Fibroblast of mammary gland (primary cell): ENCODE measurements at regions not wholly inside any gene's neighbourhood (a gene's known extent, or its start where the extent isn't known, plus 50 kb on each side); places are given as distances from the start of the nearest gene placed in this dataset.
"Not testable (repeated sequence)": the region's sequence is repeated elsewhere in the genome, so short reads cannot be mapped to it uniquely, and the experiment has no call there.

Experiments used
- DNase-seq: peaks from one replicate; pipeline ENCODE4 v3.0.0-alpha.2; 2010; ENCODE audit warnings: low read depth
- H3K4me3 ChIP-seq: 2 replicates; pipeline ENCODE4 v1.5.1; 2011; ENCODE audit warnings: low read depth, mild to moderate bottlenecking, low read length, moderate library complexity; ENCODE audit not compliant: control insufficient read depth
- TF ChIP-seq, protein P1 (sequence below): conservative IDR thresholded peaks from 2 replicates; pipeline ENCODE4 v1.5.1; 2011; ENCODE audit warnings: low read depth, low read length, inconsistent platforms; ENCODE audit not compliant: control insufficient read depth, insufficient read depth

DNA sequence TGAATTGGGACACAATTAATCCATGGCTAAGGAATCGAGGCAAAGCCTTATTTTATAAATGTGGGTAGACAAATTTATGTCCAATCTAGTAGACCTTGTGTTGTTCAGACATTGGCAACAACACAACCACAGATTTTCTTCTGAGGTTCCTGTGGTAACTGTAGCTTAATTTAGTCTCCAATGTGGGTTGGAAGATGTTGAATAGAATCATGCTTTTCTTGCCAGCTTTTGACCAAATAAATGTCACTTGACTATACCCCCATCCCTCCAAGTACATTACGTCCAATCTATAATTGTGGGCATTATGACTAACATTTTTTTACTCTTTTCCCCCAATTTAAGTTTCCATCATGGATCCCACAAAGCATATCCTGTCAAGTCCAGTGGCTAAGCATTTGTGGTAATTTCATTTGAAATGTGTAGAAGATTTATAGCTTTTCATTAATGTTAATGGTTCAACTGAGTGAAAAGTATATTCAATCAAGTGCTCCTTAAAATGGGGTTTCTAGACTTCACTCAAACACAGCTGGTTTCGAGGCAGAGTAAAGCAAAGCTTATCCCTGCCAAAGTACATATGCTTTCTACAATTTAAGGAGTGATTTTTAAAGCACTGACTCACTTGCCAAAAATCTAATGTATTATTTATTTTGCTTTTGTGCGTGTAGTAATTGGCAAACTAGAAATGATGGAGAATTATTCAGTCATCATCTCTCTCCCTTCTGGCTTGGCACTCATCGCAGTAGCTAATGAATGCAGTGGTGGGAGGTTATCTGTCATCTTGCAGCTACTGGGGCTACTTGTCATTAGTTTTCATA is 141.8 kb downstream of the FAM174A start:
- TF ChIP-seq, protein P1, sequence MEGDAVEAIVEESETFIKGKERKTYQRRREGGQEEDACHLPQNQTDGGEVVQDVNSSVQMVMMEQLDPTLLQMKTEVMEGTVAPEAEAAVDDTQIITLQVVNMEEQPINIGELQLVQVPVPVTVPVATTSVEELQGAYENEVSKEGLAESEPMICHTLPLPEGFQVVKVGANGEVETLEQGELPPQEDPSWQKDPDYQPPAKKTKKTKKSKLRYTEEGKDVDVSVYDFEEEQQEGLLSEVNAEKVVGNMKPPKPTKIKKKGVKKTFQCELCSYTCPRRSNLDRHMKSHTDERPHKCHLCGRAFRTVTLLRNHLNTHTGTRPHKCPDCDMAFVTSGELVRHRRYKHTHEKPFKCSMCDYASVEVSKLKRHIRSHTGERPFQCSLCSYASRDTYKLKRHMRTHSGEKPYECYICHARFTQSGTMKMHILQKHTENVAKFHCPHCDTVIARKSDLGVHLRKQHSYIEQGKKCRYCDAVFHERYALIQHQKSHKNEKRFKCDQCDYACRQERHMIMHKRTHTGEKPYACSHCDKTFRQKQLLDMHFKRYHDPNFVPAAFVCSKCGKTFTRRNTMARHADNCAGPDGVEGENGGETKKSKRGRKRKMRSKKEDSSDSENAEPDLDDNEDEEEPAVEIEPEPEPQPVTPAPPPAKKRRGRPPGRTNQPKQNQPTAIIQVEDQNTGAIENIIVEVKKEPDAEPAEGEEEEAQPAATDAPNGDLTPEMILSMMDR = no peak
- DNase-seq = peak; percentile 63
- H3K4me3 ChIP-seq = no peak overlapping the region

DNA sequence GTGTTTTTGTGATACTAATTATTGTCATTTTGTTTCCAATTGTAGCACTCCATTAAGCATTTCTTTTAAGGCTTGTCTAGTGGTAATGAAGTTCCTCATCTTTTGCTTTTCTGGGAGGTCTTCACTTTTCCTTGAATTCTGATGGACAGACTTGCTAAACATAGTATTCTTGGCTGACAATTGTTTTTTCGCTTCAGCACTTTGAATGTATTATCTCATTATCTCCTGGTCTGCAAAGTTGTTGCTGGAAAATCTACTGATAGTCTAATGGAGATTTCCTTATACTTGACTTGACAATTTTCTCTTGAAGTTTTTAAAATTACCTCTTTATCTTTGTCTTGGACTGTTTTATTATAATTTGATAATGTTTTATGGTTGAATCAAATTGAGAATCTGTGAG is 147.5 kb downstream of the FAM174A start:
- no peak overlapping the region for H3K4me3 ChIP-seq
- DNase-seq = no peak
- TF ChIP-seq, protein P1 = no peak

DNA sequence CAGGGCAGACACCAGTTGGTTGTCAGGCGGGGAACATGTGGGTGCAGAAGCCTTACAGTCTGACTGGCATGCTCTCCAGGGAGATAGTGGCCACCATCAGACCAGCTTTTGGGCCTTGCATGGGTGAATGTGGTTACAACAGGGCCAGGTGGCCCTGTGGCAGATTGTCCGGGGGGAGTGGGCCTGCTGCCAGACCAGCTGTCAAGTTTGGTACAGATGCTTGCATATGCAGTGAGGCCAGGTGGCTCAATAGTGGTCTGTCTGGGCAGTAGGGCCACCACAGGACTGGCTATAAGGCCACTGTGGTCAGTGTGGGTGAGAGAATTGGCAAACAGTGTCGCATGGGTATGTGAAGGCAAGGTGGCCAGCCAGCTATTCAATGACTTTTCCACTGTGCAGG is 148.7 kb downstream of the FAM174A start:
- DNase-seq = no peak
- no peak overlapping the region for H3K4me3 ChIP-seq
- TF ChIP-seq, protein P1 = no peak

DNA sequence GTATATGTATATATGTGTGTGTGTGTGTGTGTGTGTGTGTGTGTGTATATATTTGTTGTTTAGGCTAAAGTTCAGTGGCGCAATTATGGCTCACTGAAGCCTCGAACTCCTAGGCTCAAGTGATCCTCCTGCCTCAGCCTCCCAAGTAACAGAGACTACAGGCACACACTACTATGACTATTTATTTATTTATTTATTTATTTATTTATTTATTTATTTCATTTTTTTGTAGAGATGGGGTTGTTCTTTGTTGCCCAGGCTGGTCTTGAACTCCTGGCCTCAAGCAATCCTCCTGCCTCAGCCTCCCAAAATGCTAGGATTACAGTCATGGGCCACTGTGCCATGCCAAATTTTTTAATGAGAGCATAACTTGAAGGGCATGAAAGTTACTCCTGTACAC is 149.9 kb downstream of the FAM174A start:
- not testable (repeated sequence) for DNase-seq, H3K4me3 ChIP-seq

DNA sequence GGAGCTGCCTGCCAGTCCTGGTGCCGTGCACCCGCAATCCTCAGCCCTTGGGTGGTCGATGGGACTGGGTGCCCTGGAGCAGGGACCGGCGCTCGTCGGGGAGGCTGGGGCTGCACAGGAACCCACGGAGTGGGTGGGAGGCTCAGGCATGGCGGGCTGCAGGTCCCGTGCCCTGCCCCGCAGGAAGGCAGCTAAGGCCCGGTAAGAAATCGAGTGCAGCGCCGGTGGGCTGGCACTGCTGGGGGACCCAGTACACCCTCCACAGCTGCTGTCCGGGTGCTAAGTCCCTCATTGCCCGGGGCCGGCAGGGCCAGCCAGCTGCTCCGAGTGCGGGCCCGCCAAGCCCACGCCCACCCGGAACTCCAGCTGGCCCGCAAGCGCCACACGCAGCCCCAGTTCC is 153.7 kb downstream of the FAM174A start:
- not testable (repeated sequence) for H3K4me3 ChIP-seq, DNase-seq

DNA sequence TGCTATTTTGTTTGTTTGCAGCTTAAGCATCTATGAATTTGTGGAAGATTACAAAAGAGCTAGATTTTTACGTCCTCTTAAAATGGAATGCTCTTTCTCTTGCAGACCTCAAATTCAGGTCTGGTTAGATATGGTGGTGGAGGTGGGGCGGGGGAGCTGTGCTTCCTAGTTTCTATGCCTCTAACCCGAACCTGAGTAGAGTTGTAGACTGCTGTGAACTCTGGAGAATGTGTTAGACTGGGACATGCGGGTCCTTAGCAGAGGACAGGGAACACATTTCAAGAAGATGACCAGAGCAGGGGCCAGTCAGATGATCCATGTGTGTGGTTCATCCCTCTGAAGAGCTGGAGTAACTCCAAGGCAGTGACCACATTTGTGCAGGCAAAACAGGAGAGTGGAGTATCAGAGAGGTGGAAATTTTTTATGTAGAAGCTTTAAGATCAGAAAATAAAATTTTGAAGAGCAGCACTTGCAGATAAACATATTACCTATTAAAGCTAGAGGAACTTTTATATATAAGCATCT is 154.9 kb downstream of the FAM174A start:
- H3K4me3 ChIP-seq = no peak overlapping the region
- DNase-seq = peak; percentile 9
- TF ChIP-seq, protein P1 = no peak

DNA sequence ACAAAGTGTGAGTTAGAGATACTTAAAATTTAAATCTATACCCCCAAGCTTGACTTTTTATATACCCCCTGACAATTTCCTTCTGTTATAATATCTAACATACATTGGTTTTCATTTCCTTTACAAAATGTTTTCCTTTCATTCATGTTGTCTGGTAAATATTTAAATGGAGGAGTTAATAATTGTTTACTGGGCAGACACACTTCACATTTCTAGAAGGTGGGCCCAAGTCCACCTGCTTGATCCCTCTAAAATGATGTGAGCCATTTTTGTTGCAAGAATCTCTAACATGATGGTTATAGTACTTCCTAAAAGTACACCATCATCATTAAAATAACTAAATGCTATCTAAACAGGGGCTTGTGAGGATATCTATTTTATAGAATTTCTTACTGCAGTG is 155.9 kb downstream of the FAM174A start:
- DNase-seq = no peak
- TF ChIP-seq, protein P1 = no peak
- H3K4me3 ChIP-seq = no peak overlapping the region

DNA sequence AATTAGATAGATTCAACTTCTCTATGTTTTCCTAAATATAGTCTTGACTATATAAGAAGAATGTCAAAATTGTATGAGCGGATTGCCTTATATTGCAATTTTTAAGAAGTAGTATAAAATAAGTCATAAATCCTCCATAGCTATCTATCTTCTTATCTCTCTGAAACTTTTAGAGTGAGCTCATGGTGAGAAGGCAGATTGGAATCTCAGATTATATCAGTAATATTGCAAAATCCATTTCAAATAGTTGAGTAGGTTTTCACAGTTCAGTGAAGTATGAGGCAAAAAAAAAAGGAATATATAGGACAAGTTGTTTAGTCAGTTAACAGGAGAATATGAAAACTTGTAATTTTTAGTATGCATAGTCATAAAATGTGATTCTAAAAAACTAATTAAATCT is 156.4 kb downstream of the FAM174A start:
- TF ChIP-seq, protein P1 = no peak
- no peak for DNase-seq
- no peak overlapping the region for H3K4me3 ChIP-seq
